BJ (cell line): ENCODE measurements at regions not wholly inside any gene's neighbourhood (a gene's known extent, or its start where the extent isn't known, plus 50 kb on each side); places are given as distances from the start of the nearest gene placed in this dataset.

Experiments used
- CTCF ChIA-PET: fragments of 350-600 bp; formaldehyde crosslinking; extraction: SDS; loops from one replicate; lab custom pipeline; 2021; ENCODE audit warnings: antibody characterized with exemption, inconsistent platforms; lab: Yijun Ruan, JAX
- POLR2A ChIA-PET: fragments of 300-600 bp; sonication (Branson Sonifier 250); formaldehyde crosslinking; extraction: SDS; loops from one replicate; lab custom pipeline; 2021; ENCODE audit warnings: antibody characterized with exemption; lab: Charles Lee
- DNase-seq: peaks from one replicate; pipeline ENCODE4 v3.0.0-alpha.2; 2011; ENCODE audit warnings: low read depth
- H3K27me3 ChIP-seq: 2 replicates; pipeline ENCODE4 v1.6.0; 2011; ENCODE audit warnings: low read length; ENCODE audit not compliant: control insufficient read depth, insufficient read depth
- H3K36me3 ChIP-seq: 2 replicates; pipeline ENCODE4 v1.5.1; 2011; ENCODE audit warnings: low read length; ENCODE audit not compliant: control insufficient read depth, insufficient read depth
- H3K4me3 ChIP-seq: 2 replicates; pipeline ENCODE4 v1.5.1; 2011; ENCODE audit warnings: low read depth, mild to moderate bottlenecking, control low read depth, low read length
- CTCF ChIP-seq: IDR thresholded peaks from 2 replicates; pipeline ENCODE4 v1.5.1; 2011; ENCODE audit warnings: low read depth, mild to moderate bottlenecking, control low read depth, inconsistent platforms, low read length, moderate library complexity; ENCODE audit not compliant: insufficient read depth

GRCh38 chr15:53454535-53454842 lies 305.0 kb downstream of the WDR72 start:
- ChIA-PET CTCF (no interaction called here), POLR2A (no interaction called here)
- TF ChIP-seq CTCF = no peak
- Histone ChIP-seq H3K36me3 (no peaks in the 10 kb centered on the region), H3K27me3 (no peaks in the 10 kb centered on the region), H3K4me3 (no peak overlapping the region)
- no peak for DNase-seq

- Histone ChIP-seq H3K36me3 (no peaks in the 10 kb centered on the region), H3K4me3 (no peak overlapping the region), H3K27me3 (no peaks in the 10 kb centered on the region)
- CTCF ChIA-PET = no interaction called here
- POLR2A ChIA-PET = no interaction called here
- no peak for DNase-seq
- TF ChIP-seq CTCF = no peak
Observed at GRCh38 chr15:53453253-53454105, 306.0 kb downstream of the WDR72 start.

GRCh38 chr15:53448232-53449015 lies 311.0 kb downstream of the WDR72 start:
- ChIA-PET POLR2A (no interaction called here), CTCF (no interaction called here)
- H3K36me3 ChIP-seq = no peaks in the 10 kb centered on the region
- TF ChIP-seq CTCF = no peak
- H3K4me3 ChIP-seq = no peak overlapping the region
- no peaks in the 10 kb centered on the region for H3K27me3 ChIP-seq
- DNase-seq = no peak

- CTCF ChIA-PET = no interaction called here
Observed at GRCh38 chr15:53447742-53448141, 311.7 kb downstream of the WDR72 start.

More at GRCh38 chr15:53447742-53448141, 311.7 kb downstream of the WDR72 start:
- Histone ChIP-seq H3K27me3 (no peaks in the 10 kb centered on the region), H3K36me3 (no peaks in the 10 kb centered on the region), H3K4me3 (no peak overlapping the region)
- DNase-seq = no peak
- no peak for TF ChIP-seq CTCF
- POLR2A ChIA-PET = no interaction called here
